ENCODE measurements at regions not wholly inside any gene's neighbourhood (a gene's known extent, or its start where the extent isn't known, plus 50 kb on each side); places are given as distances from the start of the nearest gene placed in this dataset.

- TF ChIP-seq CTCF (IDR thresholded peaks at IDR 0.05 in 8 of 11, conservative IDR thresholded peaks at IDR 0.05 in 3 of 11), result no peak
- TF ChIP-seq POLR2A (IDR thresholded peaks at IDR 0.05), result no peak
- no peak for TF ChIP-seq POLR2AphosphoS5 (IDR thresholded peaks at IDR 0.05)
Observed at GRCh38 chr14:22393796-22394195, 195.2 kb downstream of the DAD1 start.
